ENCODE measurements at regions not wholly inside any gene's neighbourhood (a gene's known extent, or its start where the extent isn't known, plus 50 kb on each side); places are given as distances from the start of the nearest gene placed in this dataset.
"Not testable (repeated sequence)": the region's sequence is repeated elsewhere in the genome, so short reads cannot be mapped to it uniquely, and the experiment has no call there.

- no peak for DNase-seq (ENCODE audit: extremely low read depth in 1 of 2, low read depth in 1 of 2)
Observed at GRCh38 chr10:80741278-80741677, 203.6 kb downstream of the SH2D4B start.

DNA sequence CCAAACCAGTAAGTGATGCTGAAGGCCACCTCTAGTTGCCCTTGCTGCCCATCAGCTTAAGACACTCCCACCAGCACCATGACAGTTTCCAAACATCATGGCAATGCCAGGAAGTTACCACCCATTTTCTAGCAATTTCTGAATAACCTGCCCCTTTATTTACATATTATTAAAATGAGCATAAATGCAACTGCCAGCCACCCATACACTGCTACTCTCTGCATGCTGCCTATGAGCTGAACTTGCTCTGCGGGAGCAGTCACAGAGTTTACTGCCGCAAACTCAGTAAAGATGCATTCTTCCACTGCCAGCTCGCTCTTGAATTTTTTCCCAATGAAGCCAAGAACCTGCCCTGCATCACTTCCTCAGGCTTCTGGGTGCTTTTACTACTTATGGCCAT lies 212.6 kb downstream of the SH2D4B start:
- no peak for DNase-seq (ENCODE audit: extremely low read depth in 1 of 2, low read depth in 1 of 2)

DNA sequence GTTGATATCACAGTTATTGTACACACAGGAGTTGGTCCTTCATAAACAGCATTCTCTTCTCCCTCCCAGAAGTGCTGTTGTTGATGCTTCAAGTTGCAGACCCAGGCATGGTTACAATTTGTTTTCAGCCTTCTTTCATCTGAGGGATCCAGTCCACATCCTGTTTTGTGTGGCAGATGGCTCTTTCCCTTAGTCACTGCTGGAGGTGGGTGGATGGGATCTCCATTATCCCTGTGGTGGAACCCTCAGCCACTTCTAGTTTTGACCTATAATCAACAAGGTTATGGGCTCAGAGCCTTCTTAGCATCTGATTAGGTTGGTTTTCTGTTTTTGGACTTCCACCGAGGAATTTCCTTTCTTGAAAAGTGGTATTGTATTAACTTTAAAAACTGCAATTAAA lies 214.2 kb downstream of the SH2D4B start:
- no peak for DNase-seq (ENCODE audit: extremely low read depth in 1 of 2, low read depth in 1 of 2)

DNA sequence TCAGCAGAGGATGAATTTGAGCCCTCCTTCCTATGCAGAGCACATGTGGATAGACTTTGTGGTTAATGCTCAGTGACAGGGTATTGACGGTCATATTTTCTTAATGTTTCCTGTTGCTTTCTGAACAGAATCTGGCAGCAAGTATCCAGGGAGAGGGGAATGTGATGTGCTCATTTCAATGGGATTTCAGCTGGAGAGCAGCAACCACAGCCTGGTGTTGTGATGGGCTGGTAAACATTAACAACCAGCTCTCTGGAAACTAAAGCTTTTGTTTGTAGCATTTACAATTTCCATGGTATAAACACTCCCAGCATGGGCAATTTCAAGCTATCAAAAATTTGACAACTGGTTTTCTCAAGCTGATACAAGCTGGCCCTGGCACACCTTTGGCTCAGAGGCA lies 215.9 kb downstream of the SH2D4B start:
- no peak for DNase-seq (ENCODE audit: extremely low read depth in 1 of 2, low read depth in 1 of 2)

- DNase-seq (ENCODE audit: extremely low read depth in 1 of 2, low read depth in 1 of 2): no peak
Observed at GRCh38 chr10:80755893-80756292, 218.2 kb downstream of the SH2D4B start.

GRCh38 chr10:80759693-80760092 lies 222.0 kb downstream of the SH2D4B start:
- DNase-seq (ENCODE audit: extremely low read depth in 1 of 2, low read depth in 1 of 2): no peak

GRCh38 chr10:80760914-80761371 lies 223.2 kb downstream of the SH2D4B start:
- DNase-seq (ENCODE audit: extremely low read depth in 1 of 2, low read depth in 1 of 2): no peak

GRCh38 chr10:80767963-80768362 lies 230.3 kb downstream of the SH2D4B start:
- DNase-seq (ENCODE audit: extremely low read depth in 1 of 2, low read depth in 1 of 2): no peak

DNA sequence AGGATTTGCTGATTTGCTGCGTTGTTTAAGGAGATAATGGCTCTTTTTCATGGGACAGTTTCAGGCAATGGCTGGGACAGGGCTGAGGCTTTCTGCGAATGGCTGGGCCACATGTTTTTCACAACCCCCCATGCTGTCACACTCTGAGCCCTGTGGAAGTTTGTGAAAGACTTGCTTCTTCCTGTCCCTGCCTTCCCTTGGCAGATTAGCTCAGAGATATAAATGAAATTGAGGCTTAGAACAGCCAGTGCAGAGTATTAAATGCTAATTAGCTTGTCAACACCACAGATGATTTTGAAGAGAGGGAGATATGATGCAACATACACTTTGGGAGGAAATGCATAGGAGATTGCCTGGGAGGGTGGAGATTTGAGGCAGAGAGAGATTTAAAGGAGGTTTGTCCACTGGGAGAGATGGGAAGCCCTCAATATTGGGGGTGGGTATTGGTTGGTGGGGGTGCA lies 232.0 kb downstream of the SH2D4B start:
- DNase-seq (ENCODE audit: extremely low read depth in 1 of 2, low read depth in 1 of 2): no peak

DNA sequence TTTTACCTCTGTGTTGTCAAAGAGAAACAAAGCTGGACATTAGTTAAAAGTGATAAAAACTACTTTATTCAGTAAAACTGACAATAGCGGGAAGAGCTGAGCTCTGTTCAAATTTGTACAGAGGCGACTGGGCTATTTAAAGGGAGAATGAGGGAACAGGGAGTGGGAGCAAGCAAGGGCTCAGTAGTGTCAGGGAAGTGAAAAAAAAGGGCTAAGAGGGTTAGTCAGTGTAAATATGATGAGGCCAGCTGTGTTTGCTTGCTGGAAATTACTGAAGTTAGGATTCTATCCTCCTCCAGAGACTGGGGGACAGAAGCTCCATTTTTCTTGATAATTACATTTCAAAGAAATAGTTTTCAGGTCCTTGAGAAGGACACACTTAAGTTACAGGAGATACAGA lies 232.5 kb downstream of the SH2D4B start:
- no peak for DNase-seq (ENCODE audit: extremely low read depth in 1 of 2, low read depth in 1 of 2)

GRCh38 chr10:80771285-80771684 lies 233.6 kb downstream of the SH2D4B start:
- DNase-seq (ENCODE audit: extremely low read depth in 1 of 2, low read depth in 1 of 2): no peak

GRCh38 chr10:80771902-80772555 lies 234.3 kb downstream of the SH2D4B start:
- DNase-seq (ENCODE audit: extremely low read depth in 1 of 2, low read depth in 1 of 2): no peak

GRCh38 chr10:80772596-80772995 lies 234.9 kb downstream of the SH2D4B start:
- no peak for DNase-seq (ENCODE audit: extremely low read depth in 1 of 2, low read depth in 1 of 2)

DNA sequence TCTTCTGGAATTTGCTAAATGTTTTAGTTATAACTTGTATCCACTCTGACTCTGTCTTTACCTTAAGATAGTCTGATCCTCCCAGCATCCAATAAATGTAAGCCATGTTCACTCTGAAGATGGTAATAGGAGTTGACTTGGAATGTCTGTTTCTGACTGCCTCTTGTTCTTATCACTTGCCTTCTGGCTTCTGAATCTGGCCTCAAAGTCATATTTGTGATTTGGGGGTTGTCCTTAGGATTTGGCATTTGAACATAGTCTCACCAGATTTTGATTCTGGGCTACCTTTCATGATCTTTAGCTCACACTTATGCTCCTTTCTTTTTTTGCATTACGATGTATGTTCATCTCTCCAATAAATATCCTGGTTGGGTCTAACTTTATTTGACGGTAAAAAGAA lies 247.0 kb downstream of the SH2D4B start:
- no peak for DNase-seq (ENCODE audit: extremely low read depth in 1 of 2, low read depth in 1 of 2)

DNA sequence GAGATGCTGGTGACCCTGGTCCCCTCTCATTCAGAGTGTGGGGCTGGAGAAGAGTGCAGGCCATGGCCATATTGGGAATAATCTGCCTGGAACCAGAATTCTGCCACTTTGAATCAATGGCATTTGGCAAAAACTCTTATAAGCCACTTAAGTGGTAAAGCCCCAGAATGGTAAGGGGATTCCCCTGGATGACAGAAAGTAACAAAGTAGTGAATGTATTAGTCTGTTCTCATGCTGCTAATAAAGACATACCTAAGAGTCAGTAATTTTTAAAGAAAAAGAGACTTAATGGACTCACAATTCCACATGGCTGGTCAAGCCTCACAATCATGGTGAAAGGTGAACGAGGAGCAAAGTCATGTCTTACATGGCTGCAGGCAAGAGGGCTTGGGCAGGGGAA lies 248.6 kb downstream of the SH2D4B start:
- DNase-seq (ENCODE audit: extremely low read depth in 1 of 2, low read depth in 1 of 2): no peak

- no peak for DNase-seq (ENCODE audit: extremely low read depth in 1 of 2, low read depth in 1 of 2)
Observed at GRCh38 chr10:80787952-80788351, 250.2 kb downstream of the SH2D4B start.

DNA sequence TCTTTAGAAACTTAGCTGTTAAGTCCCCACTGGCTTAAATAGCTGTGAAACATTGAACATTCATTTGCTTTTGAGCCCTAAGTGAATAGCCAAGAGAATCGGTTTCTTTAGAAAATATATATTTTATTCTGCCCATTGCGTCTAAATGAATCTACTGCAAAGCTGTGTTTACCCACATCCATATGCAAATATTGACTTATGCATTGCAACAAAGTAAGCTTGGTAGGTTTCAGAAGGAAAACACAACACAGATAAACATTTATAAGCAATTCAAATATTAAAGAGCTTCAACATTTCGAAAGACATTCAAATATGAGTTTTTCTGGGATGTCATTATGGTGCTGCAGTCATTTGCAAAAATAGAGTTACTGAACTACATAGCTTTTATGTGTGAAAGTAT lies 257.3 kb downstream of the SH2D4B start:
- no peak for DNase-seq (ENCODE audit: extremely low read depth in 1 of 2, low read depth in 1 of 2)

- DNase-seq (ENCODE audit: extremely low read depth in 1 of 2, low read depth in 1 of 2): no peak
Observed at GRCh38 chr10:80805343-80806020, 267.8 kb downstream of the SH2D4B start.

- no peak for DNase-seq (ENCODE audit: extremely low read depth in 1 of 2, low read depth in 1 of 2)
Observed at GRCh38 chr10:80814147-80814652, 276.5 kb downstream of the SH2D4B start.

DNA sequence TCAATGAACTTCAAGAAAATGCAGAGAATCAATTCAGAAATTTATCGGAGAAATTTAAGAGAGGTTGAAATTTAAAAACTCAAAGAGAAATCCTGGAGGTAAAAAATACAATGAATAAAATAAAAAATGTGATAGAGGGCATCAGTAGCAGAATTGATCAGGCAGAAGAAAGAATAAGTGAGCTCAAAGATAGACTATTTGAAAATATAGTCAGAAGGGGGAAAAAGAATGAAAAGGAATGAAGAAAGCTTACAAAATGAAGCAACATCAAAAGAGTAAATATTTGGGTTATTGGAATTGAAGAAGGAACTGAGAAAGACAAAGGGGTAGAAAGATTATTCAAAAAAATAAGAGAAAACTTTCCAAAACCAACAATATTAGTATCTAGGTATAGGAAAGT lies 291.4 kb downstream of the SH2D4B start:
- no peak for DNase-seq (ENCODE audit: extremely low read depth in 1 of 2, low read depth in 1 of 2)

DNA sequence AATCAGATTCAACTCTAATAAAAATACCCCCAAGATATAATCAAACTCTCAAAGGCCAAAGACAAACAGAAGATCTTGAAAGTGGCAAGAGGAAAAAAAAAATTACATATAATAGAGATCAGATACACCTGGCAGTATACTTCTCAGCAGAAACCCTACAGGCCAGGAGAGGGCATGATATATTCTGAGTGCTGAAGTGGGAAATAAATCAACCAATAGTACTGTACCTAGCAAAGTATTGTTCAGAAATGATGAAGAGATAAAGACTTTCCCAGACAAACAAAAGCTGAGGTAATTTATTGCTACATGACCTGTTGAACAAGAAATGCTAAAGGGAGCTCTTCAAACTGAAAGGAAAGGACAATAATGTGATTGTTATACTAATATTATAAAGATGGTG lies 291.9 kb downstream of the SH2D4B start:
- DNase-seq (ENCODE audit: extremely low read depth in 1 of 2, low read depth in 1 of 2): no peak

DNA sequence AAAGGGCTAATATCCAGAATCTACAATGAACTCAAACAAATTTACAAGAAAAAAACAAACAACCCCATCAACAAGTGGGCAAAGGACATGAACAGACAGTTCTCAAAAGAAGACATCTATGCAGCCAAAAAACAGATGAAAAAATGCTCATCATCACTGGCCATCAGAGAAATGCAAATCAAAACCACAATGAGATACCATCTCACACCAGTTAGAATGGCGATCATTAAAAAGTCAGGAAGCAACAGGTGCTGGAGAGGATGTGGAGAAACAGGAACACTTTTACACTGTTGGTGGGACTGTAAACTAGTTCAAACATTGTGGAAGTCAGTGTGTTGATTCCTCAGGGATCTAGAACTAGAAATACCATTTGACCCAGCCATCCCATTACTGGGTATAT lies 295.0 kb downstream of the SH2D4B start:
- not testable (repeated sequence) for DNase-seq (ENCODE audit: extremely low read depth in 1 of 2, low read depth in 1 of 2)

Data from stimulated activated CD8-positive, alpha-beta memory T cell treated with anti-CD3 and anti-CD28 coated beads, Interleukin-7, amount 100 ng/mL, for 48 hours (primary cell).